ENCODE measurements at regions not wholly inside any gene's neighbourhood (a gene's known extent, or its start where the extent isn't known, plus 50 kb on each side); places are given as distances from the start of the nearest gene placed in this dataset.

DNA sequence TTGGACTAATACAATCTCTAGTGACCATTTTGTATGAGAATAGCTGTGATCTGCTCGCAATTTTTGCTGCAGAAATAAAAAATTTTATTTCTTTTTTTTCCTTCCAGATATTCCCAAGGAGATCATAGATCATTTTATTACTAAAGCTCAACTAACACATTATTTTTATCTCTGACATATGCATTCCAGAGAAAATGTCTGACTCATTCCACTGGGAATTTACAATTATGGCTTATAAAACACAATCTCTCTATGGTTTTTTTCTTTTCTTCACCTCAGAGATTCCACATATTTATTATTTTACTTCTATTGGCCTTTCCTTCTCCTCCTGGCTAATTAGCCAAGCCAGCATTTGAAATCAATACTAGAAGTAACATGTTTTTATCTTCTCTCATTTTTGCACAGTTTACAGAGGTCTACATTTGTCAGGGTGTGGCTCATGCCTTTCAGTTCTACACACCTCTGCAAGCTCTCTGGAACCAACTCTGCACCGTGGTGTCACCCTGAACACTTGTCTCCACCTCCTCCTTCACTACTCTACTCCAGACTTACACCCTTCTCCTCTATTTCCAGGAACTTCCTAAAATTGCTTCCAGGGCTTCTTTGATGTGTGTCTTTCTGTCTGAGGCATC, 59.8 kb upstream of the GPM6A start:
- no peak for DNase-seq (ENCODE audit: low spot score)

DNA sequence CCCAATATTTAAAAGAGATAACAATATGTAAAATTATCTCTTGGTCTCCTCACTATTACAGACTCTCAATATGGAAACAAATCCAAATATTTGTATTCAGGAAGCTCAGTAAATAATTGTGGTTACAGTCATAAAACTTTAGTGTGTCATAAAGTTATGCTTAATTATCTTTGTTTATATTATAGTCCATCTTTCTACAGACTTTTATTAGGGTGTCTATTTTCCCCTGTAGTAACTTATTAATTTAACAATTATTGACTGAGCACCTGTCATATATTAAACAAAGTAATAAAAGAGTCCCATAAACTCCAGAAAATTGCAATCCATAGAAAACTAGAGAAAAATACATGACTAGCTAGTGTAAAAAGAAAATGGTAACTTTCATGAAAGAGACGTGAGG, 61.6 kb upstream of the GPM6A start:
- DNase-seq (ENCODE audit: low spot score): no peak

DNA sequence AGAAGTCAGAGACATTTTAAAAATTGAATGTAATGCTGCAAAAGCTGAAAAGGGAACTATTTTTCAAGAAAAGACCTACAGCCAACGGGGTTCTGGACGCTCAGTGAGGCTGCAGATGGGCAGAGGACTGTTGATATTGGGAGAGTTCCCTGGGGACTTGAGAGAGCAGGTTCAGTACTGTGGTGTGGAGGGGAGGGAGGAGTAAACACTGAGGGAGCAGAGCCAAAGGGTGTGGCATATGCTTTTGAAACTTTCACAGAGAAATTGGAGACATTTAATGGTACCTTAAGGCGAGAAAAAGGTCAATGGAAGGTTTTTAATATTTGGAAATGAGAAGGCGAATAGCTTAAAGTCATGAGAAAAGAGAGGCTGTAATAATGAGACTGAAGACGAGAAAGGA, 62.2 kb upstream of the GPM6A start:
- DNase-seq (ENCODE audit: low spot score): no peak

DNA sequence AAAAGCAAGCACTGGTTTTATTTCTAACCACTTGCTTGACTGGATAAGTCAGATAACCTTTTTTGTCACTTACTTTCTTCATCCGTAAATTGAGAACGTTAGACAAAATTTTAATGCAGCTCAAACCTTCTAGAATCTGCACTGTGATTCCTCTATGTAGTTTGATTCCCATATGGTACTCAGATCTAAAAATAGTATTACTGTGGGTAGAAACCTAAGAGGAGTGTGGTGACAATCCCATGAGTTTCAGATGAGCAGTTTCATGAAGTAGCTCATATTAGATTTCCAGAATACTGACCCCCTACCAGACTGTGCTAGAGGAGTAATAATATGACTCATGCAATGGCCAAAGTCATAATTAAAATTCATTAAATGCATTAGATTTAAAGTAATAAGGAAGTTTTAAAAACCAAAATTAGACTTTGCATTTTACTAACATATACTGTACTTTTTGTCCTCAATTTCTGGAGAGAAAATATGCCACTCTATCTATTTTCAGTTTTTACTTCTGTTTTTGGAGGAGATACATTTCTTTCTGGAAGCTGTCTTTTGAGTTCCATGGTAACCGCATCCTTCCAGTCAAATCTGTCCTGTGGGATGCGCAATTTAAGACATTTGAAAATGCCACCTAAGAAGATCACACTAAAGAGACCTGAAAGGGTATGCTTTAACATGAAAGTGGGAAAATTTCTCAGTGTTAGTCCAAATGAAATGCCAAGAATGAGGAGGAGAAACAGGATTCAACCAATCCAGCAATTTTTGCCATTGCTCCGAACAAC, 64.1 kb upstream of the GPM6A start:
- DNase-seq (ENCODE audit: low spot score): no peak

DNA sequence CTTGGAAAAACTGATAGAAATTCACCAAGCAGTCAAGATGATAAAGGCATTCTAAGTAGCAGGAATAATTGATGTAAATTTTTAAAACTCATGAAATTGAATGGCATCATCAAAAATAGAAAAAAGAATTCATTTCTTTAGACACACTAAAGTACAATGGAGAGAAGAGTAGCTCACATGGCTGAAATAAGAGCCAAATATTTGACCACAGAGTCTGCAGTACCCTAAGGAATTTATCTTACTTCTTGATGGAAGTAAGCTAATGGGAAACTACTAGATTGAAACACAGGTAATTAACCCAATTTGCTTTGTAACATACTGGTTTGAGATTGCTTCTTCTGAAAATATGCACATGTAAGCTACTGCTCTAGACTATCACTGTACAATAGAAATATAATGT, 70.8 kb upstream of the GPM6A start:
- DNase-seq (ENCODE audit: low spot score): no peak

DNA sequence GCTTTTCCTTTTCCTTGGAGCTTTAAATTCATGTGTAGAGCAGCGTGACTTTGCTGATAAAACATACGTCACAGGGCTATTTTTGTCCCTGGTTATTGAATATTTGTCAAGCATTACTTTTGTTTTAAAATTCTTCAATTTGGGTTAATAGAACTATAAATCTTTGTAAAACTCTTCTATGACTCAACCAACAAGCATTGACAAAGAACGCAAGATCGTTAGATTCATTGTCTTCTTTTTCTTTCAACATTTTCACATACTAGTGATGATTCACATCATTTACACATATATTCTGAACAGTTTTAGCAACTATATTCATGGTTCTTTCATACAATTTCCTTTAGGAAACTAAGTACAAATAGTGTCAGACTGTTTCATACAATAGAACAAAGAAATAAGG, 72.0 kb upstream of the GPM6A start:
- DNase-seq (ENCODE audit: low spot score): no peak

DNA sequence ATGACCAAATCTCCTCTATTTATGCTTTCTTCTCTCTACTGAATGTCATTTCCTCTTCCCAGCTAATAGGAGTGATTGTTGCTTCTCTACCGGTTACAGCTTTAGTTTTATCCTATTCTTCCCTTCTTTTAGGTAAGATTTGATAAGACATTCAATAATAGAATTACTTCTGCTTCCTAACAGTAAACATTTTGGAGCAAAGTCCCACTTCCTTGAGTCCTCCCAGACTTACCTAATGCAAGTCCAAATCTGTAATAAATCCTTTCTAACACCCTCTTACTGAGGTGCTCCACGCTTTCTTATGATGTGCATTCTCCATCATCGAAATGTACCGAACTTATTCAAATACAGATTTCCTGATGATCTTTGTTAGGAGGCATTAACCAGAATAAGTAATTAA, 79.2 kb upstream of the GPM6A start:
- DNase-seq (ENCODE audit: low spot score): no peak

DNA sequence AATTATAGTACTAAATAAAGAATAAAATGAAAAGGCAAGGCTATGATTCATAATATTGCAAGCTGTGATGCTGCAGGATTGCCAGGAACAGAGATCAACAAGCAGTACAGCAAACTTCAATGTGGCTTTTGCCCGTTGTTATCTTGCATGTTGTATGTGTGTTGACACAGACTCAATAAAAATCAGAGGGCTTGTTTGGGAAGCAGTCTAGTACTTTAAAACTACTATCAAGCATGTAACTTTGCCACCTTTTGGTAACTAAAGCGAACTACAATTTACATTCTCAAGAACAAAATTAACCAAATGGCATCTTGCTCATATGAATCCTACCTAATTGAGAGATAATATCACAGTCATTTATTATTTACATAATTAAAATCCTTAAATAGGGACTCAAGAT, 79.8 kb upstream of the GPM6A start:
- peak; percentile 35 for DNase-seq (ENCODE audit: low spot score)

DNA sequence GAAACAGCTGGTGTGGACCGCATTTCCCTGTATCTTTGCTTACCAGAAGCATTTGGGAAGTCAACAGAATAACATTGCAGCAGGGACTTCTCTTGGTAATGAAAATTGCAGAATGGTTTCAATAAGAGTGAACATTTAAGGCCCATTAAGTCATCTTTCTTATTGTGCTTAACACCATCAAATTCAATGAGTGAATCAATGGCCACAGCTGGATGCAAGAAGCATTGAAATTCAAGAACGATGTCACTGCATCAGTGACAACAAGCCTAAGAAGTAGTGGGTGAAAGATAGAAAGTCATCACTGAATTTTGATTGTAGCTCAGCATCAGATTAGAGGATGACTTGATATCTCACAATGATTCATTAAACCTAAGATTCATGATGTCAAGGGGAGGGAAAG, 93.9 kb upstream of the GPM6A start:
- no peak for DNase-seq (ENCODE audit: low spot score)

DNA sequence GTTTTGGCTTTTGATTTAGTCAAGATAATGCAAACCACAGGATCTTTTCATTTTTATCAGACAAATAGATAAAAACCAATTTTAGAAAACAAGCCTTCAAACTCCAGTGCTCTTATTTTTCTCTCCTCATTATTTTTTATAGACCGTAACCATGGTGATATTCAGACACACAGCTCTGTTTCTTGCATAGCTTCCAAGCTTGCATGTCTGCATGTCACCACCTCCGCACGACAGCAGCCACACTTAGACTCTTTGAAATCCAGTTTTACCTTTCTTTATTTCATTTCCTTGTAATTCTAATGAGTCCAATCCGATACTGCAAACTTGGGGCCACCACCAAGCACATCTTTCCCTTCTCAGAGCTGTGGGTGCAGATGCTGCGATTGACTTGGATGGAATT, 94.3 kb upstream of the GPM6A start:
- DNase-seq (ENCODE audit: low spot score): no peak

DNA sequence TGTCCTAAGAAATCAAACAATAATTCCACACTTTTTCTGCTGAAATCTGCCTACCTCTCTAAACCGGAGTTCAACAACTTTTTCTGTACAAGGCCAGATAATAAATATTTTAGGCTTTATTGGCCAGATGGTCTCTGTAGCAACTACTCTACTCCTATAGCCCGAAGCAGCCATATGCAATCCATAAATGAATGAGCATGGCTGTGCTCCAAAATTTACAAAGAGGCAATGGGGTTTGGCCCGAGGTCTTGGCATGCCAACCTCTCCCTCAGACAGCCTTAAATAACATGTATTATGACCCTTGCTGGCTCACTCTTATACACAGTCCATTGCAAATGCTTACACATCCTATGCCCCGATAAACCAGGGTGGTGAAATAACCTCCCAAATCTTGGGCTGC, 98.6 kb upstream of the GPM6A start:
- no peak for DNase-seq (ENCODE audit: low spot score)

DNA sequence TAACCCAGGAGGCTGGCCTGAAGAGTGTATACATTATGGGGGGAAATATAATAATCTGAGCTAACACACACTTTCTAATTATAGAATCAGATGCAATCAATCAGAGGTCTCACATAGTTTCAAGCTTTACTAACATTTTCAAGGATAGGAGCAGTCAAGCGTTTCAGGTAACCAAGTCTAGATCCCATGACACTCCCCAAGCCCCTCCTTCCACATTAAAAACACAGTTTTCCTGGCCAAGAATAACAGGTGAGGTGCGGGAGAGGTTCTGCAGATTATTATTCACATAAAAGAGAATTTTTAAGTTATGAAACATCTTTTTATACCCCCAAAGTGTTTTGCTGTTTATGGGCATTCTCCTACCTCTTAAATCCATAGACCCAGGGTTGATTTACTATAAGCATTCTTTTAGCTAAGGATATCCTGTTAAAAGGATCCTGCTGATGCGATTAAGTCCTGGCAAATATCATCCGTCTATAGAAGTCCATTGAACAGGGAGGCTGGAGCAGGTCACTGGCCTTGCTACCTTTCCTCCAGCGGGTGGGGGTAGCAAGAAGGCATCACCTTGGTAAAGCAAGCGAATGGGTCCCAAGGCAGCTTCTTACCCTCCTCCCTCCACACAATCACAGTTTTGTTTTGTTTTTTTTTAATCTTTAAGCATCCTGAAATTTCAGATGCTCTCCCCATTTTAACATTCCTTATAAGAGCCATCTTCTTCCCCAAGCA, 104.7 kb upstream of the GPM6A start:
- DNase-seq (ENCODE audit: low spot score): no peak

DNA sequence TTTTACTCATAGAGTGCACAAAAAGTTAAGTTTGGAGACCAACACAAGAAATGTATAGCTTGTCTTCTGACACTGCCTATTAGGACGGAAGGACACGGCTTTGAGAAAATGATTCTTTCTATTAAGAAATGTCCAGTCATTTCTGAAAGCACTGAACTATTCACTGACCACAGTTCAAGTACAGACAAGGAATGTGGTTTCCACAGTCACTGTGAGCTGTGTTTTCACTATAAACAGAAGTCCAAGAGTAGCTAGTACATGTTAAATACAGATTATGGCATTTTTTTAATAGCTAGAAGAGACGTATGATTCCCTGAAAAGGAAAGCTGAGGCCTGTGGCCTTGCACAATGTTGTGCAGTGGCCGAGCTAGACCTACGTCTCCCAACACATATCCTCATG, 115.1 kb upstream of the GPM6A start:
- DNase-seq (ENCODE audit: low spot score): no peak

DNA sequence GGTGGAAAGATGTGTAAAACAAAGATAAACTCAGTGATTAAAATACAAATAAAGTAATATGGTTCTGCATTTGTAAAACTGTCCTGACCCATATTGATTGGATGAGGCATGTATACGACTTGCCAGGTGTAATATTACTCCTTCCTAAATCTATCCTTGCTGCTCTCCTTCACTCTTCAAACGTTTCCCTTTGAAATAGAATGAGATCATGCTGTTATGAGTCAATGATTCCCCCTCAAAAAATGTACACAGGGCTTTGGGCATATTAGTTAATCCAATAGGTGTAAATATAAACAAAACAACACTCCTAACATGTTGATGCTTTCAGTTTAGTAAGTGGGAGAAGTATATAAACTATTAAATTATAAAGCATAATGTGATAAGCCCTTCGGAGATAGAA, 117.4 kb upstream of the GPM6A start:
- no peak for DNase-seq (ENCODE audit: low spot score)

DNA sequence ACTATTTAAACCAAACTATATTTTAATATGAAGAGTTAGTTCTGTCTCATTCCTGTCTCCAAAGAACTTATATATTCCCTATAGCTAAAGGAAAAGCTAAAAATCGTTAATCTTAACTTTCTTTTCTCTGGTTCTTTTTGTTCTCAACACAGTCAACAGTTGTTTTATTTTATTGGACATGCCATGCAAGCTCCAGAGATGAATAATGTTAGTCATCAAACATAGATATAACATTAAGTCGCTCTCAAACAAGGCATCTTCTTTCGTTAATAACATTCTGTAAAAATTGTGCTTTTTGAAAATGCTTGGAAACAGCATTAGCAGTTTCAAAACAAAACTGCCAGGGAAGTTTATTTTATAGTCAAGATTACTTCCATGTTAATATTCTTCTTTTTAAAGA, 117.9 kb upstream of the GPM6A start:
- no peak for DNase-seq (ENCODE audit: low spot score)

DNA sequence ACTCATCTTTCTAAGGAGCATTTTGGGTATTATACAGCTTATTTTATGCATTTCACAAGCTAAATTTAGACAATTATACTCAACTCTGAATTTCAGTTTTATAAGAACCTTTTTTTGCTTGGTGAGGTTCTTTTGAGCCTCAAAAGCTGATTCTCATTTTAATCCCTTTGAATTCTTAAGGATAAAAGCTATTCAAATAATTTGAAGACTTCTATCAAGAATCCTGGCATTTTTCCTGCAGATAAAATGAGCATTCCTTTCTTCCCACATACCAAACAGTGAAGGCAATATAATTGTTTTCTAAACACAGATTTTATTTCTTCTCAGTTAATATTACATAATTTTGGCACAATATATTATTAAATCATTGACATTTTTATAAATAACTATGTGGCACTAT, 118.4 kb upstream of the GPM6A start:
- DNase-seq (ENCODE audit: low spot score): no peak

DNA sequence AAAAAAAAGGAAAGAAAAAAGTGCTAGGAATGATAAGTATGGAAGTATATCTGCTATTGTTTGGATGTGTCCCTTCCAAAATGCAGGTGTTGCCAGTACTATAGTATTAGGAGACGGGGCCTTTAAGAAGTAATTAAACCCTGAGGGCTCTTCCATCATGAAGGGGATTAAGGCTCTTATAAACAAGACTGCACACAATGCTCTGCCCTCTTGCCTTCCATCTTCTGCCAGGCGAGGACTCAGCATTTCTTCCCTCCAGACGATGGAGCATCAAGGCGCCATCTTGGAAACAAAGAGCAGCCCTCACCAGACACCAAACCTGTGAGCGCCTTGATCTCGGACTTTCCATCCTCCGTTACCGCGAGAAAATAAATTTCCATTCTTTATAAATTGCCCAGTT, 120.1 kb upstream of the GPM6A start:
- no peak for DNase-seq (ENCODE audit: low spot score)

DNA sequence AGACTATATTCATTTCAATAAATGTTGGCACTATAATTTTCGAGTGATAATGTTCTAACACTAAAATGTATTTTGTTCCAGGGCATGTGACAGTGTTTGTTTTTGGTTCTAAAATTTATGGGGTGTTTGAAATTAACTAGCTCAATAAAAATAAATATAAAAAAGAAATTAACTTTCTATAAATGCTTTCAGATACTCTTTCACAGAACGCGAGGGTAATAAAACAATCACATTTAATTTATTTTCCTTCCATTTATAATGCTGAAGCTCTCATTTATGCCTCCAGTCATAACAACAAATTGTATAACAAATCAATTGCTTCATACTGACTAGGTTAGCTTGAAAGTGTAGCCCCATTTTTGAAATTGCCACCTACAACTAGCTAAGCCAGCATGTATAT, 122.4 kb upstream of the GPM6A start:
- DNase-seq (ENCODE audit: low spot score): no peak

DNA sequence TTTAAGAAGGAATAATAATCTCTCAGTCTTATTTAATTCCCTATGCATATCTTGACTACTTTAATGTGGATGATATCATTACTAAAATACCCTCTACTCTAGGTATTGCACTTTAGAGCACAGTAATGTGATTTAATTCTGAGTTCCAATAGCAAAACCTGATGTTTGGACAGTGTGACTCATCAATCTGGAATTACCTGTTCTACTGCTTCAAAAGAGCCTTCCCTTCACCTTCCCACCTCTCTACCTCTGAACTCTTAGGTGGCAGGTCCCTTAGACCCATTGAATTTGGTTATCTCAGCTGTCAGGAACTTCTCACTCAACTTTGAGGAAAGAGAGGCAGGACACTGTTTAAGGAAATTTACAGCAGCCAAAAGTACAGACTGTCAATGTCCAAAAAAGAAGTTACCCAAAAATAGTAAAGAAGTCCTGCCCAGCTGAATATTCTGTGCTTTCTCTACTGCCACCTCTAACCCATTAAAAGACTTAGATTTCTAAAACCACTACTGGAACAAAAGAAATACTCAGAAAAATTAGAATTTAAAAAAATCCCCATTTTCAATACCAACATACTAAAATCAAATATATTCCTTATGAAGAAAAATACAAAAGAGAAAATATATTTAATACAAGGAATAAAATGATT, 123.1 kb upstream of the GPM6A start:
- no peak for DNase-seq (ENCODE audit: low spot score)

DNA sequence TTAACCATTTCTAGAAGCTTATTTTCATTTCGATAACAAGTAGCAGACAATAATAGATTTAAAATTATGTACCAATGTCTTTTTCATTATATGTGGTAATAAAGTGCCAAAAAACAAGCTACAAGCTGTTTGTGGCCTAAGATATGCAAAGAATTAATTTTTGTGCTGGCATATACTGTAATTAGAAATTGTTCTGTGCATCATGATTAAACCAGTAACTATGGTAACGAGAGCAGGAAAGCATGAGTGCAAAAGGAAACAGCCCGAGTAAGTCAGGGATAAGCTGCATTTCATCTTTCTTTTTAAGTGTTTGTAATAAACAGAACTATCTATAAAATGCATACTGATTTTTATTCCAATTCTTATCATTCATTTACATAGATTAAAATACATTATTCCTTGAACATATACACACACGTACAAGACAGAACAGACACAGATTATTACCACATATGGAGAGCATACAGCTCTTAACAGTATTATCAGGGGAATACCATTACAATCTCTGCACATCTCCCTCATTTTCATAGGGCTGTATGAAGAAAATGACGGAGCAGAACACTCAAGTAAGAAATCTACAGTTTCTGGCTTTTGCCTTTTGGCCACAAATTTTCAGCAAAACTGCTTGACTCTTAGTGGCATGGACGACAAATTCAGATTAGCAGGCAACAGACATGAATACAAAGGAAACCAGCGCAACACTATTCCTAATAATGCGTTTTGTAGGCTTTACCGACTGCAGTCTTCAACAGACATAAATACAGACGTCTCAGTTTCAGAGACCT, 121.3 kb upstream of the WDR17 start:
- DNase-seq (ENCODE audit: low spot score): no peak

DNA sequence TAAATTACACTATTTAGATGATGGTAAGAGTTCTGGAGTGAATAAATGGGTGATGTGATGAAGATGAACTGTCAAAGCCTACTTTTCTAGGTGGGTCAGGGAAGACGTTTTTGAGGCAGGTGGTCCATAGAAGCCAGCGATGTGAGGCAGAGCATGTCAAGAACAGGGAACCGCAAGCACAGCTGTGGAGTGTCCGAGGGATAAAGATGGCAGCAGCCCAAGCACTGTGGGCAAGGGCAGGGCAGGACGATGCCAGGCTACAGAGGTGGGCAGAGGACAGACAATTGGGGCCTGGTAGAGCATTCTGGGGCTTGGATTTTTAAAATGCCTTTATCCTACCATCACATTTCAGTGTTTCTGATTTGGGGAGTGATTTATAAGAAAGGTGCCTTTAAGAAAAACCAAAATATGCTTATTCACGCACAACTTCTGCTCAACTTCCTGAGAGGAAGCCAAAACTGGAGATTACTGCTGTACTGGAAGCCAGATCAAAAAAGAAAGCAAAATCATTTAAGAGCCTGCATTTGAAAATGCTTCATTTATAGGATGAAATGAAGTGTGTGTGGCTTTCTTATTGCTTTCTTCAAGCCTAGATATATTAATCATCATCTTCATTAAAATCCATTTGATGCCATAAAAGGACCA, 119.0 kb upstream of the WDR17 start:
- DNase-seq (ENCODE audit: low spot score): peak; percentile 5

Data from pons (tissue), 1 donor.